ENCODE measurements at regions not wholly inside any gene's neighbourhood (a gene's known extent, or its start where the extent isn't known, plus 50 kb on each side); places are given as distances from the start of the nearest gene placed in this dataset.

DNA sequence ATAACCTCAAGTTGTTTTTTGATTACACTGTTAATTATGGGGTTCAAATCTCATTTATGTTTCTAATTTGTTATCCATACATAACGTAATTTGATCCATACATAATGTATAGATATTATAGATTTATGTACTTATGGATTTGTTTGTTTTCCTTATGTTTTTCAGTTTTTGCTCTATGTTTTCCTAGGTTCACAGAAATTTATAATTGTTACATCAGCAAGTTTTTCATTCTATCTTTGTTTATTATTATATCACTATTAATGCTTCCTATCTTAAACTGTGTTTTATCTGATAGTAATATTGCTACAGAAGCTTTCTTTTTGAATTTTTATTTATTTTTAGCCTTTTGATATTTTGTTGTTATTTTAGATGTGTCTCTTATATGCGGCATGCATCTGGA, 194.3 kb upstream of the SOX21 start:
- no peak overlapping the region for H3K27ac ChIP-seq (ENCODE audit: low read depth in 1 of 2, low read length in 1 of 2)
- H3K4me1 ChIP-seq (ENCODE audit: control insufficient read depth in 5 of 5, insufficient read depth in 5 of 5, low read length in 5 of 5), result no peaks in the 10 kb centered on the region
- H3K9ac ChIP-seq (ENCODE audit: insufficient read depth in 1 of 2, low read length in 2 of 2), result no peak overlapping the region
- no peaks in the 10 kb centered on the region for H3K9me3 ChIP-seq (ENCODE audit: control insufficient read depth in 4 of 4, insufficient read depth in 3 of 4, low read length in 3 of 4)
- no peak overlapping the region for H3K4me3 ChIP-seq
- H3K27me3 ChIP-seq (ENCODE audit: control insufficient read depth in 3 of 3, insufficient read depth in 3 of 3, low read length in 2 of 3), result peaks cover 0 to 6% (median 3%) of the 10 kb centered on the region in 3 donors
- DNase-seq (no peak), ATAC-seq (ENCODE audit: insufficient read depth, low FRiP score) (no peak)
- WGBS, 2 donors, result 92 to 94% methylated on average over 2 of the region's 2 CpGs
- TF ChIP-seq, protein P1, sequence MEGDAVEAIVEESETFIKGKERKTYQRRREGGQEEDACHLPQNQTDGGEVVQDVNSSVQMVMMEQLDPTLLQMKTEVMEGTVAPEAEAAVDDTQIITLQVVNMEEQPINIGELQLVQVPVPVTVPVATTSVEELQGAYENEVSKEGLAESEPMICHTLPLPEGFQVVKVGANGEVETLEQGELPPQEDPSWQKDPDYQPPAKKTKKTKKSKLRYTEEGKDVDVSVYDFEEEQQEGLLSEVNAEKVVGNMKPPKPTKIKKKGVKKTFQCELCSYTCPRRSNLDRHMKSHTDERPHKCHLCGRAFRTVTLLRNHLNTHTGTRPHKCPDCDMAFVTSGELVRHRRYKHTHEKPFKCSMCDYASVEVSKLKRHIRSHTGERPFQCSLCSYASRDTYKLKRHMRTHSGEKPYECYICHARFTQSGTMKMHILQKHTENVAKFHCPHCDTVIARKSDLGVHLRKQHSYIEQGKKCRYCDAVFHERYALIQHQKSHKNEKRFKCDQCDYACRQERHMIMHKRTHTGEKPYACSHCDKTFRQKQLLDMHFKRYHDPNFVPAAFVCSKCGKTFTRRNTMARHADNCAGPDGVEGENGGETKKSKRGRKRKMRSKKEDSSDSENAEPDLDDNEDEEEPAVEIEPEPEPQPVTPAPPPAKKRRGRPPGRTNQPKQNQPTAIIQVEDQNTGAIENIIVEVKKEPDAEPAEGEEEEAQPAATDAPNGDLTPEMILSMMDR (IDR thresholded peaks at IDR 0.05; ENCODE audit: control extremely low read depth, extremely low read depth), result no peak
- H3K36me3 ChIP-seq (ENCODE audit: control insufficient read depth in 4 of 4, insufficient read depth in 4 of 4, low read length in 4 of 4), result no peaks in the 10 kb centered on the region

DNA sequence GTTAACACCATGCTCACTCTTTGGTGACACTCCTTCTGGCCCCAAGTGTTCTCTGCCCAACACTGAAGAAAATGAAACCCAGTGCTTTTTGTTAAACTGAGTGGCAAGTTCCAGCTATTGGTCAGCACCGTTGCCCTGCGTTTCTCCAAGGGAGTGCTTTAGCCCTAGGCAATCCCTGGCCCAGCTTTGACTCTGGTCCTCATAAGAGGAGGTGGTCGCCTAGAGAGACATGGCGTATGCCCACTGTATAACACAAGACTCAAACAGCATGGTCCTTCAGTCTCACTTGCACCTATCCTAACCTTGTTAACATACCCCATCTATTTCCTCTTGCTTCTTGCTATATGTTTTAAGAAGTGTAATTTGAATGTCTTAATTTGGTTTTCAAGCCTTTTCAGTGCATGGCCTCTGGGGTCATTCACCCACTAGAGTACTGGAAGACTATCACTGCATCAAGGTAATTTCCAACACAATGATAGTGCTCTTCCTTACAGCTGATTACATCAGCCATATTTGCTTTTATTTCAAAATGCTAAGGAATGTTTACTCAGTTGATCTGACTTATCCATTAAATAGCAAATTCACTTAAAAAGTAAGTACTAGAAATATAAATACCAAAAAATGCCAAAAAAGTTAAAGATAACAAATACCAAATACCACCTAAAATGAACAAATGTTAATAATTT, 190.5 kb upstream of the SOX21 start:
- no peak for ATAC-seq (ENCODE audit: insufficient read depth, low FRiP score)
- TF ChIP-seq, protein P1 (IDR thresholded peaks at IDR 0.05; ENCODE audit: control extremely low read depth, extremely low read depth), result no peak
- Histone ChIP-seq H3K27me3 (ENCODE audit: control insufficient read depth in 3 of 3, insufficient read depth in 3 of 3, low read length in 2 of 3) (peaks cover 0 to 3% (median 3%) of the 10 kb centered on the region in 3 donors), H3K4me1 (ENCODE audit: control insufficient read depth in 5 of 5, insufficient read depth in 5 of 5, low read length in 5 of 5) (no peaks in the 10 kb centered on the region), H3K4me3 (no peak overlapping the region), H3K36me3 (ENCODE audit: control insufficient read depth in 4 of 4, insufficient read depth in 4 of 4, low read length in 4 of 4) (no peaks in the 10 kb centered on the region), H3K27ac (ENCODE audit: low read depth in 1 of 2, low read length in 1 of 2) (no peak overlapping the region), H3K9ac (ENCODE audit: insufficient read depth in 1 of 2, low read length in 2 of 2) (no peak overlapping the region), H3K9me3 (ENCODE audit: control insufficient read depth in 4 of 4, insufficient read depth in 3 of 4, low read length in 3 of 4) (no peaks in the 10 kb centered on the region)
- no peak for DNase-seq
- WGBS, 2 donors, result 92 to 93% methylated on average over 4 of the region's 4 CpGs

DNA sequence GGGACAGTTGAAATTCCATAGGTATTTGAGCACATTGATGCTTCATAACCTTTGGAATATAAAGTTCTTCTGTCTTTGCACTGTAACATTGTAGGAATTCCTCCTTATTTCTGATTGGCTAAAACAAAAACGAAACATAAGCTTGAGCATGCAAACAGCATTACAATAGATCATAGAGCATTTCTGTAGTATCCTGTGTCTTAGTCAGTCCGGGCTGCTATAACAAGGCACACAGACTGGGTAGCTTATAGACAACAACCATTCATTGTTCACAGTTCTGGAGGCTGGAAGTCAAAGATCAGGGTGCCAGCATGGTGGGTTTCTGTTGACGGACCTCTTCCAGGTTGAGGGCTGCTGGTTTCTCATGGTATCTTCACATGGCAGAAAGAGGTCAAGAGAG, 188.7 kb upstream of the SOX21 start:
- H3K4me3 ChIP-seq, result no peak overlapping the region
- TF ChIP-seq, protein P1 (IDR thresholded peaks at IDR 0.05; ENCODE audit: control extremely low read depth, extremely low read depth), result no peak
- WGBS, 2 donors, result 83 to 96% methylated on average over 3 of the region's 3 CpGs
- peaks cover 0 to 2% (median 0%) of the 10 kb centered on the region in 3 donors for H3K27me3 ChIP-seq (ENCODE audit: control insufficient read depth in 3 of 3, insufficient read depth in 3 of 3, low read length in 2 of 3)
- no peak for DNase-seq
- no peak overlapping the region for H3K27ac ChIP-seq (ENCODE audit: low read depth in 1 of 2, low read length in 1 of 2)
- H3K9me3 ChIP-seq (ENCODE audit: control insufficient read depth in 4 of 4, insufficient read depth in 3 of 4, low read length in 3 of 4), result no peaks in the 10 kb centered on the region
- H3K36me3 ChIP-seq (ENCODE audit: control insufficient read depth in 4 of 4, insufficient read depth in 4 of 4, low read length in 4 of 4), result no peaks in the 10 kb centered on the region
- ATAC-seq (ENCODE audit: insufficient read depth, low FRiP score), result no peak
- no peak overlapping the region for H3K9ac ChIP-seq (ENCODE audit: insufficient read depth in 1 of 2, low read length in 2 of 2)
- no peaks in the 10 kb centered on the region for H3K4me1 ChIP-seq (ENCODE audit: control insufficient read depth in 5 of 5, insufficient read depth in 5 of 5, low read length in 5 of 5)
